ENCODE measurements at regions not wholly inside any gene's neighbourhood (a gene's known extent, or its start where the extent isn't known, plus 50 kb on each side); places are given as distances from the start of the nearest gene placed in this dataset.

DNA sequence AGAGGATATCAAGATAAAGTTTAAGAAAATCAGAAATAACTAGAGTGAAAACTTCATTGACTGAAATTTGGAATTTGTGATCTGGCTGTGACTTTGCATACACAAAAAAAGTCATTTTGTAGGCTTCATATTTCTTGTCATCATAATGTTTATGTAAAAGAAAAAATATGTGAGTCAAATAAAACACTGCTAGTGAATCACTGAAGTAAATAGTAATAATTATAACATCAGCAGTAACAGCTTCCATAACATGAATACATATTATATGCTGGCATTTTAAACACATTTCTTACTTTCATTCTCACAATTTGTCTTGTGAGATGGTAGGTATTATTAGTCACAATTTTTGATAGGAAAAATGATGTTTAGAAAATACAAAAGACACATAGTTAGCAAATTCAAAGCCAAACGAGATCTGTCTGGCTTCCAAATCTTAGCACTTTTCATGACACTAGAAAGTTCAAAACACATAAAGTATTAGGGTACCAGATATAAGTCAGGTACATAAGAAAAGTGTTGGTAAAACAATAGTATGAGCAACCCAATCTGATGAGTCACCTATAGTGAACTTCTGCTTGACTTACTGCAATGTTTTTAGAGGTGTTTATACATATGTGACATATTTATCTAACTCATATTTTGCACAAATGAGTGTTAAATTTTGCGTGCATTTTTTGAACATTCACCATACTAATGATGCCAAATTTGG, 241.0 kb upstream of the SNX7 start:
- DNase-seq, result no peak

DNA sequence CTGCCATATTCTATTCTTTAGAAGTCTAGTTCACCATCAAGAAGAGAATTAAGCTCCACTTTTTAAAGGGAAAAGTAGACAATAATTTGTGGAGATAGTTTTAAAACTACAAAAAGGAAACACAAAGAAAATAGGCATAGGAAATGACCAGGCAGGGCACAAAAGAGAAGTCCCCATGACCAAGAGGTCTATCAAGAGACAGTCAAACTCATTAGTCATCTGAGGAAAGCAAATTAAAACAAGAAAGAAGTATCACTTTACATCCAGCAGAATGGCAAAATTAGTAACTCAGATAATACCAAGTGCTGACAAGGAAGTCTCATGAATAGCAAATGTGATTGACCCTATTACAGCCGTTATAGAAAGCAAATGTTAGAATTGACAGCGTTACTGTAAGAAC, 243.7 kb upstream of the SNX7 start:
- DNase-seq, result no peak

DNA sequence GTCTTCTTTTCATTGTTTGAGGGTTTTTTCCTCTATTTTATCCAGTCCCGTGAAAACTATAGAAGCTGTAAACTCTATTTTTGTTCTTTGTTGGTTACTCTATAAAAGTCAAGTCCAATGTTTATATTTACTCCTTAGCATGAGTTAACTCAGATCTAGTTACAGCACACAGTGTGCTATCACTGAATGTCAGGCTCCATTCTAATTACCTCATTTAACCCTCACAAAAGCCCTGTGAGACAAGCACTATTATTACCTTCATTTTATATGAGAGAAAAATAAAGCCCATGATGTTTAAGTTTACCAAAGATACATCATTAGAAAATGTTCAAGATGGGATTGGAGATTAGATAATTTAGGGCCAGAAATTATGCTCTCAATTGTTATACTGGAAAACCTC, 251.4 kb upstream of the SNX7 start:
- DNase-seq, result peak; percentile 84

DNA sequence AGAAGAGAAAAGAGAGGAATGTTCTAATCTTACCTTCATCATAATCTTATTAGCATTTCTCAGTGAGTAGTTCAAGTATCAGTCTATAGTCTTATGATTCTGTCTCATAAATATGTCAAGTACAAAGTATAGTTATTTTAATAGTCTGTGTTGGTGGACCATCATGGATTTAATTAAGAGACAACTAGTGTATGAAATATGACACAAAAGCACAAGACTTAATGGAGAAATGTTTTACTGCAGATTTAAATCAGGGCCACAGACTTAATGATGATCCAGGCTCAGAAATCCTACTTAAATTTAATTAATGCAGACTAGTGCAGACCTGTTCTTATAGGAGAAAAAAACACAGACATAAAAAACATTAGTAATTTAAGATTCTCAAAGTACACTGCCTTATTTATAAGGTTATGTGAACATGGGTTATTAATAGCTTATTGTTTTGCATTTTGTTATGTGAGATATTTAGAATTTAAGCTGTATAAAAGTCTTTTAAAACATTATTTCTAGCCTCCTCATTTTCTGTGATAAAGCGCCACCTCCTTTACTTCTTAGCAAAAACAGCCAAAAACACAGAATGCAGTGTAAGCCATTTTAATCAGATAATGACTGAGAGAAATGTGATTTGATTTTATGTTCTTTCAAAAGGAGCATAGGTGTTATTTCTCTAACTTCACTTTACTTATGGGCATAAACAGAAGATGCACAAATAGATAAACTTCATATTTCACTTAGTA, 255.0 kb upstream of the SNX7 start:
- DNase-seq, result peak; percentile 34

DNA sequence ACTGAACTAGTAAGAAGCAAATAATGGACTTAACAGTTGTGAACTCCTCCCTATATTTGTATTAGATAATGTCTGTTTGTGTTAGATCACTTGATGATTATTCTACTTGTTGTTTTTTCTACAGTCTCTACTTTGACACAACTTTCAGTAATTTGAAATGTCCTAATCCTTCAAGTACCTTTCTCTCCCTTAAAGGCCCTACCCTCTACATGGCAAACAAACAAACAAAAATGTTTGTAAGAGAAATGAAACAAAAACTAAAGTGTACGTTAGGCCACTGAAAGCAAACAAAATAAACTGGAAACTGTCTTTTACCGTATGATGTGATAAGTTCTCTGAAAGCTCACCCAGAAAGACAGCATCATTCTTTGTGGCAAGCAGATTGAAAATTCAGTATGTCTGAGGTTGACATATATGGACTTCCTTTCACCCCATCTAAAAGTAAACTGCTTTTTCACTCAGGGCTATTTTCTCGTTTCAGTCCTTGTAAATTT, 255.9 kb upstream of the SNX7 start:
- DNase-seq, result peak; percentile 9

DNA sequence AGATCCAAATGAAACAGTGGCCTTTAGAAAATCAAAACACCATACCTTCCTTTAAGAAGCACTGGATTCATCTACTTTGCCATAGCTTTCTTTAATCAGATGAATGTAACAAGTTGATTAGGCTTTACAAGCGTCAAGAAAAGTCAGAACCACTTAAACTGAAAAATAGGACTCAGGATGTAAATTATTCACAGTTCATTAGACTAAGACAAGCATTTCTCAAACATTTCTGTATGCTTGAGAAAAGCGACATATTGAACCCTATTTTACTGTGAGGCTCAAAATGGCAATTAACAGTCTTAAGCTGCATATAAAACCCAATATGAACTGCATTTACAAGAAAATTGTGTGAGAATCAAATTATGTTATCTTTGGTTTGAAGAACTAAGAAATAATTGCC, 256.7 kb upstream of the SNX7 start:
- no peak for DNase-seq

DNA sequence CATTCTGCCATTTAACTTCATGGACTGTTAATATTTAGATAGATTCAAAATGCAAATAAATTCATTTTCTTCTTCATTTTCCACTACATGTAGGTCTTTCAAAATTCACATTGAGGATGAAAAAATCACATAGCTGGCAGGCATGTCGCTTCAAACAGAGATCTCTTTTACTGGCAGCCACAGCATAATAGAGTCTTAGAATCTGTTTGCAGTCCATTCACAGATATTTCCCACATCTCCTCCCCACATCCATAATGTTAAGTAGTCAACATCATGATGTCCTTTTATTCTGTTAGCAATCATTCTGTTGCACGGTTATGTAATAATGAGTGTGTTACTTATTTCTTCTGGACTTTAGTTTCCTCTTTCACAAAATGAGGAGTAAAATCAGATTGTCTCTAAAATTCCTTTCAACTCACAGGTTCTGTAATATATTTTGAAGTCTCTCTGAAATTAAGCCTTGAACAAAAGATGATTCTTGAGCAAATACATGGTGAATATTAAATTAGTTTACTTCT, 257.5 kb upstream of the SNX7 start:
- peak; percentile 15 for DNase-seq

DNA sequence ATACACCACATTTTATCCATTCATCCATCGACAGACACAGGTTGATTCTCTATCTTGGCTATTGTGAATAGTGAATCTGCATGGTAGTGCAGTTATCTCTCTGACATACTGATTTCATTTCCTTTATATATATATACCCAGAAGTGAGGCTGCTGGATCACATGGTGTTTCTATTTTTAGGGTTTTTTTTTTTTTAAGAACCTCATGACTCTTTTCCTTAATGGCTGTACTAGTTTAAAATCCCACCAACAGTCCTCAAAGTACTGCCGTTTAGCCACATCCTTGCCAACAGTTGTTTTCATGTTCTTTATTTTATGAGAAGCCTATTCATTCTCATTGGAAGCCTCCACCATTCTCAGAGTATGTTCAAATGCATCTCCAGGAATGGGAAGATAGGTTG, 258.7 kb upstream of the SNX7 start:
- DNase-seq, result no peak

DNA sequence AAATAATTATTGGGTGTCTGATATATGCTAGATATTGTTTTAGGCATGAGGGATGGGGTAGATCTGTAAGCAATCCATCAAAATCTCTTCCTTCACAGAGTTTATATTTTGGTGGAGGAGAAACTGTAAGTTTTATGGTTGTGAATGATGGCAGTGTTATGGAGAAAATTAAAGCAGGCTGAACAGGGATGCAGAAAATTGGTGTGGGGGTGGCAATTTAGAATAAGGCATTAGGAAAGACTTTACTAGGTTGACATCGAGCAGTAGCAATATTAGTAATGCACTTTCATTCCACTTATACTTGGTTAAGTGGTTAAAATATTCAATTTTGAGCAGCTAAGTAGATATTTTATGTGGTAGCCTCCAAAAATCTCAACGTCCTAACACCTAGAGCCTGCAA, 261.1 kb upstream of the SNX7 start:
- DNase-seq, result no peak

DNA sequence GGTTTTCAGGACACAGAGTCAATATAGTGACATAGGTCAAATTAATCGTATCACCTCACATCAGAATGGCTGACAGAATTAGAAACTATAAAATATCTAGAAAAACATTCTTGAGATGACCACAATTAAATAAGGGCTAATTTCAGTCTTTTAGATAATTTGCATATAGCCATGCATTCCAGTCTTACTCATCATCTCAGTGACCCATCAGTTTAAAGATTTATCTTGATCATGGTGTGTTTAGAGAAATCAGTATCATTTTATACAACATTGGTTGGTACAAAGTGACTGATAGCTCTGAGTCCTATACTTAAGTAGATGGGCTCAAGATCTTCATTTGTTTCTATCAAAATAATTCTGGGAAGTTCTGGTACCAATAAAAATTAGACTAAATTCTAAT, 262.3 kb upstream of the SNX7 start:
- no peak for DNase-seq

DNA sequence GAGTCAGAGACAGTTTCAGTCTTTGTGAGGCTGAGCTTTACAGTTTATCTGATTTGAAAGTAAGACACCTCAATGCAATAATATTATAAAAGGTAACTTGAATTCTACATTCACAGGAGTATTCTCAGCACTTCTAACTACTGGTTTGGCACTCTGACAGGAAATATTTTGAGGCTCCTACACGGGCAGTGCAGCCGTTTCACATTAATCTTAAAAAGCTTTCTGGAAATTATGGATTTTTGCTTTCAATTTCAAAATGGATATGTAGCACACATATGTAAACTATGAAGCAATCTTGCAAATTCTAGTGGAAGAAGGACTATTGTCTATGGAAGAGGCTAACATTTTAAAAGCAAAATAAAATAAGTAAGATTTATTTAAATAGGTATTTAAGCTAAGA, 262.9 kb upstream of the SNX7 start:
- no peak for DNase-seq

DNA sequence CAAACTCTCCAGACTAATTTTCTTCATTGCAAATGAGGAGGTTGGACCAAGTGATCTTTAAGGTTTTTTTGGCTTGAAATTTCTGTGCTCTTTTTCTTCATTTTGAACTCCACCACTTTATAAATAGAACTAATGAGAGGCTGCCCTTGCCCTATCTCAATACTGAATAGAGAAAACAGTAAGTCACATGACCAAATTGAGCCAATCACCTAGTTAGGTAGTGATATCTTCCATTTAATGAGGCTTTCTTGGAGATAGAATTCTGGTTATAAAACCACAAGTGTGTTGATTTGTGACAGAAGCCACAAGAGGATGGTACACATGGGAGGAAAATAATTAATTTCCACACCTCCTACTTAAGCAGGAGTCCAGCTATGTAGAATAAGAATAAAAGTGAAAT, 263.4 kb upstream of the SNX7 start:
- no peak for DNase-seq

DNA sequence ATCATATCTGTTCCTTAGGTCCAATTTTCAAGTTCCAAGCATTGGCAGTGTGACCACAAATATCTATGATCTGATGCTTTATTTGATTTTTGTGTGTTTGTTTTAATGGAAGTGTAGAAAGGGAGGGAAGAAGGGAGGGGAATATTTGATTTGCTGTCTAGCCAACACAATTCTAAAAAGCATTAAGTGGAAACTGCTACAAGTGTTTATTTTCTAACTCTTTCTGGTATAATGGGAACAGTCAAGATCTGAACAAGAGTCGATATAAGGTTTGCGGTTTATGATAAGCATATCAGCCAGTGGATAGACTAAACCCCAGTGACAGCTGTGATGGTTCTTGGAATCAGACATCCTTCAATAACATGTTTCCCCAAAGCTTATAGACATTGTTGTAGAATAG, 267.8 kb upstream of the SNX7 start:
- DNase-seq, result no peak

DNA sequence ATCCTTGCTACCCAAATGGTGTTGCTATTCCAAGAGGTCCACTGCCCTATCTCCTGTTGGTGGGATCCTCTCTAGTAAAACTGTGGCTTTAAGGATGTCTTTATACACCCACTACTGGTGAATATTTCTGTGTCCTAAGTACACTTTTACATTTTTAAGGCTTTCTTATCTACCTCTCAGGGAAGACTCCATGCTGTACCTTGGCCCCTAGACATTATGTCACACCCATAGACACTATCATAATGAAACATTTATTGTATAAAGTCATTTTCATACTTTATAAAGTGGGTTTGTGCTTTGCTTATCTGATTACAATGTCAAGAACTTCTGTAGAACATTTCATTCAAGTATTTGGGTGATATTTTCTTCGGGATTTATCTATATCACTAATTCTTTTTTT, 270.3 kb upstream of the SNX7 start:
- no peak for DNase-seq

DNA sequence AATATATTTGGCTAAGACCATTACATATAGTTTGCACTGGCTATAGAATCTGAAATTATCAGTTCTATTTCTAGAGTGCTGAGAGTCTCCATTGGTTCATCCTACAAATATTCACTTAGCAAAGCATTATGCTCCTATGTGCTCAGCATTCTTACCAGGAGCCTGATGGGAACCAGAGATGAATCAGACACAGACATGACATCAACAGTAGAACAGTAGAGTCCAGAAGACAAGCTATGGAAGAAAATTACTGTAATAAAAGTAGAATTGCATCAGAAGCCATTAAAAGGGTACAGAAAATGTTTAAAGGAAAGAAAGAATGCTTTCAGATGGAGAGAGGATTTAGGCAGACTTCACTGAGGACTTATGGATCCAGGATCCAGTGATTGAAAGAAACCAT, 271.7 kb upstream of the SNX7 start:
- DNase-seq, result no peak

DNA sequence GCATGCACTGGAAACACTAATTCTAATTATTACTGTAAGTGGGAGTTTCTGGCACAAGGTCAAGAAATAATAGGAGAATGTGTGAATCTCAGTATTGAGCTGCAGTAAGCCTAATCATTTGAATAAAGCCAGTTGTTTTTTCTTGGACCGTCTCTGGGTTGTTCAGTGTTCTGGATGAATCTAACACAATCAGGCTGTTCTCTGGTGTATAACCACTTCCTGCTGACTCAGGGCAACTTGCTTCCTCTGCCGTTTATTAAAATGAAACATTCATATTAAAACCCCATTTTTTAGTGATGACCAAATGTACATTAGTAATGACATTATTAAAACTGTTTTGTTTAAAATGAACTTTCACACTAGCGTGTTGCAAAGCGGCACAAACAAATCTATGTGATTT, 273.1 kb upstream of the SNX7 start:
- DNase-seq, result no peak

DNA sequence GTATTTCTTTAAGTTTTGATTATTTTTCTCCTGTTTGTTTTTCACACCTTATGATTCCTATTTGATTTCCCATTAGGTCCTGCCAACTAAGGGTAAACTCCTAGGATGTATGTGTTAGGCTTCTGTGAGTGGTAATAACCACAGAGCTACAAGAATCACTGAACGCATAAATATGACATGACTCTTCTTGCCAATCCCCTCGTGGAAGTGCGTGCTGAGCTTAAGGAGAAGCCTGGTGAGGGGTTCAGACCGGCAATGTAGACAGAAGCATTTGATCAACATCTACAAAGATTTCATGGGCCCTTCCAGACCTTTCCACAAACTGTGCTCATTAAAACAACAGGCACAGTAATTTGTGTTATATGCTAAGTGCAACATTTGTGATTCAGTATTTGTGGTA, 273.8 kb upstream of the SNX7 start:
- DNase-seq, result no peak

DNA sequence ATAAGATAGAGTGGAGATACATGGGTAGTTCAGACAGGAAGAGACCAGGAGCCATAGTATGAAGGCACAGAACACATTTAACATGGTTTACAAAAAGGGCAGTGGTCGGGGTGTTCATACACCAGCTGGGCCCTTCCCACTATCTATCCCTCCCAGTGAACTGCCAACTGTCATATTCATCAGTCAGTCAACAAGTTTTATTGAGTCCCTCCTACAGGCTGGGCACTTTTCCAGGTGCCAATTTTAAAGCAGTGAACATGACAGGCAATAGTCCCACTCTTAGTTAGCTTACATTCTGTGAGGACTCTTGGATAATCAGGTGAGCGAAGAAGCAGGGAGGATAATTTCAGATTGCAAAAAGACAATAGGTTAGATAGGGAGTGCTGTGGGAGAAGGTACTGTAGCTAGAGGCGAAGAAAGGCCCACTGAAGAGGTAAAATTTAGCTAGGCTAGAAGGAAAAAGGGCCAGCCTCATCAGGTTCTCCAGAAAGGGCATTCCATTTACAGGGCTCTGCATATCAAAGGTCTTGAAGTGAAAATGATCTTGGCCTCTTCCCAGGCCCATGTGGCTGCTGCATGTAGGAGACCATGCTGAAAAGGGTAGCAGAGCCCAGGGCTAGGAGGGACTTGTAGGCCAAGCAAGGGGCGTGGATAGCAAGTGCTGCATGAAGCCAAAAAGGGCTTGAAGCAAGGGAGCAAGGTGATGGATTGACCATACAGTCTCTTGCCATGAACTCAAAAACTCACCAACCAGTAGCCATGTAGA, 274.7 kb upstream of the SNX7 start:
- DNase-seq, result peak; percentile 37

DNA sequence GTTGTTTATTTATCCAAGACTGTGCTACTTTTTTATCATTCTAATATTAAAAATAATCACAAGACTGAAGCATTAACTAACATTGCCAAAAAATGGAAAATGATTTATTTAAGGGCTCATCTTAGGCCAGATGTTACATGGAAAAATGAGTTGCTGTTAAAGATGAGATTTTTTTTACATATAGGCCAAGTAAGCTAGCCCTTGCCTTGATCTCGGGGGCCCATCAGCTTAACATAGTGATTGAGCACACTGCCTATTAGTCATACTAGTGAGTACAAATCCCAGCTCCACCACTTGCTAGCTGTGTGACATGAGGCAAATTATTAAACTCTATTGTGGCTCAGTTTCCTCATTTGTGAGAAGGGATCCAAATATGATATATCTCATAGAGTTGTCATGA, 275.9 kb upstream of the SNX7 start:
- peak; percentile 5 for DNase-seq

DNA sequence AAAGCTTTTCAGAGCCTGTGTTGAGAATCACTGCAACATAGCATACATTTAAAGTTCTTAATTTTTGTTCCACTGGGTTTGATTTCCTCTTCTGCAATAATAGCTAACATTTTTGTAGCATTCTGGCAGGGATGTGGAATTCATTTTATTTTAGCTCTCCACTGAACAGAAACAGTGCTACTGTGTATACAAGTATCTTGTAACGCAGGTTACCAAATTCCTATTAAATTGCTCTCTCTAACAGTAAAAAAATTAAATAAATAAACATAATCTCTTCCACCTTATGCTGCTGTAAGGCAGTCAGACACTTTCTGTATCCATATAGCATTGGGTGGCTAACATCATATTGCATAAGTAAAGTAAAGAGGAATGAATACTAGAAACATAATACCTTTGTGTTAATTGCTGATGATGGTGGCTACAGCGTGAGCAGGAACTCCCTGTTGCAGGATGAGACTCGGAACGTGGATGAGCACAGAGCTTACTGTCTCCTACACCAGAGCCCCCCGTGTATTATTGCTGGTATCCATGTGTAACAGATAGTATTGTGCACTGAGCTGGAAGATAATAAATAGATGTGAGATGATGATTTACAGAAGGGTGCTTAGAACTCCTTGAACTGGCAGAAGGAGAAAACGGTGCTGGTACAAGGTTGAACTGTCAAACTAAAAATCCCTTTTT, 276.9 kb upstream of the SNX7 start:
- peak; percentile 61 for DNase-seq

DNA sequence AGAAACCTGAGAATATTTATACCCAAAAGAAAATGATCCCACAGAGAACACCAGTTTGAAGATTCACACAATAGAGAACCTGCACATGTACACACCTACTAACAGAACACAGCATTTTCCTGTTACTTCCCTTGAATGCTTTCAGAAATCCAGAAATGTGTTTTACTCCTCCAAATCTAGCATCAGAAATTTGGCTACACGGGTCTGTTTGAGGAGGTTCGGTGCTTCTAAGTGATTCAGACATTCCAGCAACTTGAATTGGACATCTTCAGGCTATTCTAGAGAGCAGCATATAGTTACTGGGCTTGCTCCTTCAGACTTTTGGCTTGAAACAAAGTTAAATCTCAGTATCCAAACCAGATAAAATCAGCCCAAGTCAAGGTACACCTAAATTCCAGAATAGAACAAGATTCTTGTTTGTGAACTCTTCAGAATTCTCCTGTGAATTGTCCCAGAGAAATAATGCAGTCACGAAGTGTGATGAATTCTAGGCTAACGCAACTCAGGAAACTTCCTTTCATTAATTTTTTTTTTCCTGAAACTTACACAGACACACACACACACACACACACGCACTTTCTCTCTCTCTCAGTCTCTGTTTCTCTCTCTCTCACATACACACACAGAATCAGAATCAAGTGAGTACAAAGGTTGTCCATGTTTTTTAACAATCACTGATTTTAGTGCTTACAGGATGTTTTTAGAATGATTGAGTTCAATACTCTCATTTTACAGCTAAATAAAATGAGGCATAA, 278.4 kb upstream of the SNX7 start:
- no peak for DNase-seq

DNA sequence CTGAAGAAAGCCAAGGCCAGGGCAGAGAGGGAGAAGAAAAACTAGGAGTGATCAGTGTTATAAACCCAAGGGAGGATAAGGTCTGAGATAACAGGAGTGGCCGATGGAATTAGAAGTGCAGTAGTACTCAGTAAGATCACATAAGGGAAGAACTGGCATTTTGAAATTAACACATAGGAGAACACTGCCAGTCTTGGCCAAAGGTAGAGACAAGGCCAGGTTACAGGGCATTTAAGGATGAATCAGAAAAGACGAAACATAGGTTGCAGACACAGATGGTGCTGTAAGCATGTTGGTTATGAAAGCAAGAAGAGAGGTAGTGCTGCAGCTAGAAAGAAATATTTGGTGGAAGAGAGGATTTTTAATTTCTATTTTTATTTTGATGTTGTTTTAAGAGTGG, 278.9 kb upstream of the SNX7 start:
- DNase-seq, result no peak

Measured in NCI-H69 (cell line).